K562 (cell line): ENCODE measurements at regions not wholly inside any gene's neighbourhood (a gene's known extent, or its start where the extent isn't known, plus 50 kb on each side); places are given as distances from the start of the nearest gene placed in this dataset.

Experiments used
- ATAC-seq: fragments of 200-7000 bp; cut with Tn5 transposase; 3 replicates; pipeline ENCODE4 v1.9.1; 2020; ENCODE audit warnings: moderate library complexity
- BruUV-seq: library from RNA; stranded (reverse); fragments of 400-500 nt; replicated peaks from 2 replicates; lab custom pipeline; 2021; lab: Mats Ljungman, UMichigan
- CTCF ChIA-PET: fragments of 300-600 bp; formaldehyde crosslinking; extraction: SDS; loops from one replicate; lab custom pipeline; 2021; ENCODE audit warnings: low intra/inter-chr PET ratio; lab: Yijun Ruan, JAX
- POLR2A ChIA-PET: fragments of 300-600, 350-650 bp; sonication (Branson Sonifier 250); formaldehyde crosslinking; extraction: SDS; loops from one replicate; lab custom pipeline; 2021; ENCODE audit warnings: antibody characterized with exemption, inconsistent platforms; lab: Yijun Ruan, JAX
- DNase-seq, 4 experiments: peaks; one replicate each; pipeline versions ENCODE4 v3.0.0 to v3.0.0-alpha.2; 2011 to 2018; ENCODE audit warnings: low spot score in 3 of 4, mixed read lengths in 3 of 4; ENCODE audit errors: extremely low read depth in 1 of 4
- FAIRE-seq: peaks from 2 replicates; lab custom pipeline; 2011; peaks lifted over from hg19 to GRCh38; lab: Jason Lieb, UNC
- H2AFZ ChIP-seq: 2 replicates; pipeline ENCODE4 v1.6.0; 2011; ENCODE audit warnings: low read depth, low read length, control low read depth, inconsistent platforms
- H3K27ac ChIP-seq: fragments of 200-600 bp; 3 replicates; pipeline ENCODE4 v1.8.0; 2011; ENCODE audit warnings: low read depth, mild to moderate bottlenecking, control low read depth, inconsistent platforms, low read length, moderate library complexity, mixed read lengths; ENCODE audit errors: extremely low read depth
- H3K27me3 ChIP-seq, 2 experiments: fragments of 300-600 bp in 1 of 2; 2 replicates in 1 of 2; 3 replicates in 1 of 2; pipeline versions ENCODE4 v1.6.0 to v1.8.0; 2011; ENCODE audit warnings: inconsistent platforms in 2 of 2, low read length in 2 of 2, mild to moderate bottlenecking in 1 of 2, mixed read lengths in 1 of 2, moderate library complexity in 1 of 2; ENCODE audit not compliant: control insufficient read depth in 2 of 2, insufficient read depth in 2 of 2
- H3K36me3 ChIP-seq: fragments of 300-600 bp; 3 replicates; pipeline ENCODE4 v1.8.0; 2011; ENCODE audit warnings: mild to moderate bottlenecking, low read length, inconsistent platforms; ENCODE audit not compliant: control insufficient read depth, insufficient read depth
- H3K4me1 ChIP-seq, 2 experiments: fragments of 200-600 bp in 1 of 2; replicated peaks in 1 of 2; 2 replicates in 1 of 2; 3 replicates in 1 of 2; pipeline versions ENCODE4 v1.5.1 to v1.8.0; 2011; ENCODE audit warnings: inconsistent platforms in 2 of 2, low read length in 2 of 2, mild to moderate bottlenecking in 1 of 2, mixed read lengths in 1 of 2, moderate library complexity in 1 of 2; ENCODE audit not compliant: control insufficient read depth in 2 of 2, insufficient read depth in 2 of 2
- H3K4me2 ChIP-seq: 2 replicates; pipeline ENCODE4 v1.6.1; 2011; ENCODE audit warnings: low read length, control low read depth, inconsistent platforms, mixed read lengths; ENCODE audit not compliant: insufficient read depth
- H3K4me3 ChIP-seq: fragments of 200-600 bp; sonication (generic), shearing (Covaris generic); 2 replicates; pipeline ENCODE4 v1.5.1; 2016; ENCODE audit warnings: control low read depth, inconsistent platforms
- H3K79me2 ChIP-seq: fragments of 200-600 bp; 3 replicates; pipeline ENCODE4 v1.8.0; 2011; ENCODE audit warnings: low read length, inconsistent platforms; ENCODE audit not compliant: control insufficient read depth, insufficient read depth
- H3K9ac ChIP-seq, 2 experiments: 2 replicates each; pipeline versions ENCODE4 v1.6.0 to v1.6.1; 2011; ENCODE audit warnings: low read depth in 2 of 2, low read length in 2 of 2, control low read depth in 1 of 2, inconsistent platforms in 1 of 2, mild to moderate bottlenecking in 1 of 2, mixed read lengths in 1 of 2; ENCODE audit not compliant: insufficient read depth in 1 of 2
- H3K9me1 ChIP-seq: one replicate; pipeline ENCODE4 v1.6.0; 2011; ENCODE audit warnings: inconsistent platforms, mild to moderate bottlenecking, low read length, moderate library complexity; ENCODE audit not compliant: control insufficient read depth, insufficient read depth
- H3K9me3 ChIP-seq: replicated peaks from 2 replicates; pipeline ENCODE4 v1.5.1; 2011; ENCODE audit warnings: low read depth, low read length, inconsistent platforms; ENCODE audit not compliant: control insufficient read depth, insufficient read depth
- H4K20me1 ChIP-seq: replicated peaks from 2 replicates; pipeline ENCODE4 v1.6.1; 2011; ENCODE audit warnings: low read length, inconsistent platforms, mixed read lengths; ENCODE audit not compliant: control insufficient read depth, insufficient read depth
- EHMT2 ChIP-seq: fragments of 450-650 bp; IDR thresholded peaks from 2 replicates; pipeline ENCODE4 v1.6.1; 2018; ENCODE audit warnings: antibody characterized with exemption
- HOXB6 ChIP-seq: fragments of 250-450 bp; sonication (Bioruptor Pico); IDR thresholded peaks from 2 replicates; pipeline ENCODE4 v1.5.1; 2022; ENCODE audit warnings: mild to moderate bottlenecking, borderline replicate concordance
- LEF1 ChIP-seq: fragments of 450-650 bp; IDR thresholded peaks from 2 replicates; pipeline ENCODE4 v1.6.1; 2016; ENCODE audit warnings: mild to moderate bottlenecking
- MIER1 ChIP-seq: fragments of 450-650 bp; IDR thresholded peaks from 2 replicates; pipeline ENCODE4 v1.6.1; 2016; ENCODE audit warnings: antibody characterized with exemption, mild to moderate bottlenecking, low read depth
- PTBP1 ChIP-seq: fragments of 200-400 bp; formaldehyde crosslinking; IDR thresholded peaks from 2 replicates; pipeline ENCODE4 v1.6.1; 2017; ENCODE audit warnings: low read depth, low read length
- PTTG1 ChIP-seq: fragments of 450-650 bp; IDR thresholded peaks from 2 replicates; pipeline ENCODE4 v1.6.1; 2016; ENCODE audit warnings: low read depth, mild to moderate bottlenecking, missing genetic modification characterization, missing compliant biosample characterization
- PURB ChIP-seq: sonication (generic); formaldehyde crosslinking; IDR thresholded peaks from 2 replicates; pipeline ENCODE4 v1.9.0; 2021; ENCODE audit warnings: low read depth, mild to moderate bottlenecking, missing genetic modification reagents
- RFX5 ChIP-seq: IDR thresholded peaks from 2 replicates; pipeline ENCODE4 v1.6.1; 2011; ENCODE audit warnings: low read depth, mild to moderate bottlenecking, improper control_type of control experiment, low read length
- SMAD2 ChIP-seq: fragments of 150-350 bp; IDR thresholded peaks from 2 replicates; pipeline ENCODE4 v1.6.1; 2014; ENCODE audit warnings: low read depth, mild to moderate bottlenecking, low read length
- ZNF146 ChIP-seq: IDR thresholded peaks from one replicate; pipeline ENCODE4 v1.6.1; 2018; ENCODE audit warnings: missing compliant biosample characterization; ENCODE audit not compliant: unreplicated experiment
- ZNF384 ChIP-seq: IDR thresholded peaks from 2 replicates; pipeline ENCODE4 v1.6.1; 2012; ENCODE audit warnings: low read depth, low read length, improper control_type of control experiment
- ZNF696 ChIP-seq: fragments of 250-450 bp; sonication (Bioruptor Pico); conservative IDR thresholded peaks from 2 replicates; pipeline ENCODE4 v1.4.0; 2020; ENCODE audit warnings: mild to moderate bottlenecking, moderate library complexity
- in situ Hi-C: fragments of 300-500 bp; cut with MboI; formaldehyde crosslinking; loops from 4 replicates; pipeline ENCODE4 v1.15.0; 2018; ENCODE audit warnings: inconsistent platforms, mixed read lengths
- intact Hi-C: fragments of 100-400 bp; cut with micrococcal nuclease; formaldehyde crosslinking; loops from 2 replicates; pipeline ENCODE4 v1.14.2; 2022
- TF ChIP-seq, protein P1 (sequence below): fragments of 250-450 bp; sonication (Bioruptor Pico); IDR thresholded peaks from 2 replicates; pipeline ENCODE4 v1.5.0; 2022; ENCODE audit warnings: mild to moderate bottlenecking
- TF ChIP-seq, protein P2 (sequence below): IDR thresholded peaks from 3 replicates; pipeline ENCODE4 v1.6.1; 2011; ENCODE audit warnings: borderline replicate concordance, mild to moderate bottlenecking, moderate library complexity; ENCODE audit not compliant: insufficient read length; ENCODE audit errors: extremely low read depth

GRCh38 chr5:125794922-125795321 is 628.3 kb upstream of the GRAMD2B start:
- intact Hi-C loops (no loop called here), in situ Hi-C loops (no loop called here)
- H3K4me3 ChIP-seq, result no peak overlapping the region
- H3K9me1 ChIP-seq, result no peaks in the 10 kb centered on the region
- TF ChIP-seq PURB, result no peak
- no peak for TF ChIP-seq ZNF146 (CRISPR knock-in tag)
- no peak for TF ChIP-seq ZNF696 (CRISPR knock-in tag)
- TF ChIP-seq, protein P1, sequence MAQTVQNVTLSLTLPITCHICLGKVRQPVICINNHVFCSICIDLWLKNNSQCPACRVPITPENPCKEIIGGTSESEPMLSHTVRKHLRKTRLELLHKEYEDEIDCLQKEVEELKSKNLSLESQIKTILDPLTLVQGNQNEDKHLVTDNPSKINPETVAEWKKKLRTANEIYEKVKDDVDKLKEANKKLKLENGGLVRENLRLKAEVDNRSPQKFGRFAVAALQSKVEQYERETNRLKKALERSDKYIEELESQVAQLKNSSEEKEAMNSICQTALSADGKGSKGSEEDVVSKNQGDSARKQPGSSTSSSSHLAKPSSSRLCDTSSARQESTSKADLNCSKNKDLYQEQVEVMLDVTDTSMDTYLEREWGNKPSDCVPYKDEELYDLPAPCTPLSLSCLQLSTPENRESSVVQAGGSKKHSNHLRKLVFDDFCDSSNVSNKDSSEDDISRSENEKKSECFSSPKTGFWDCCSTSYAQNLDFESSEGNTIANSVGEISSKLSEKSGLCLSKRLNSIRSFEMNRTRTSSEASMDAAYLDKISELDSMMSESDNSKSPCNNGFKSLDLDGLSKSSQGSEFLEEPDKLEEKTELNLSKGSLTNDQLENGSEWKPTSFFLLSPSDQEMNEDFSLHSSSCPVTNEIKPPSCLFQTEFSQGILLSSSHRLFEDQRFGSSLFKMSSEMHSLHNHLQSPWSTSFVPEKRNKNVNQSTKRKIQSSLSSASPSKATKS (CRISPR knock-in tag), result no peak
- ChIA-PET CTCF (no interaction called here), POLR2A (no interaction called here)
- no peak overlapping the region for H3K9ac ChIP-seq
- H3K9me3 ChIP-seq, result no peaks in the 10 kb centered on the region
- H3K4me2 ChIP-seq, result no peak overlapping the region
- H2AFZ ChIP-seq, result no peak overlapping the region
- H3K36me3 ChIP-seq, result no peaks in the 10 kb centered on the region
- H3K4me1 ChIP-seq, result no peaks in the 10 kb centered on the region
- H3K79me2 ChIP-seq, result no peaks in the 10 kb centered on the region
- DNase-seq (no peak), ATAC-seq (no peak), FAIRE-seq (no peak)
- no peaks in the 10 kb centered on the region for H4K20me1 ChIP-seq
- H3K27me3 ChIP-seq, result no peaks in the 10 kb centered on the region
- no peak overlapping the region for H3K27ac ChIP-seq
- BruUV-seq, result no TSS peak

DNA sequence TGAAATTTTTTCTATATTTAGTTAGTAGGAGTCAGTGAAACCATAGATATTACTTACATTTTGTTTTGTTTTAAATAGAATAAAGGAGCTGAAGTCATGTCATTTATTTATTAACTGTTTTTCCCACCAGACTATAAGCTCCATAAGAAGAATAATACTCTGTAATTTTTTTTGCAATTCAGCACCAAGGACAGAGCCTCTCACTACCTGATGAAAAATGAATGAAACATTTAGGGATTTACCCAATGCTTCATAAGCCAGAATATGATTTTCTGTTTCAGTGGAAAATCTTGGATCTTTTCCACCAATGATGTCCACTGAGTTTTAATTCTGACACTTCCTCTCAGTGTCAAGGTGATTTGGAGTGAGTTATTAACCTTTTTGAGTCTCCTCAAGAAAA is 624.9 kb upstream of the GRAMD2B start:
- in situ Hi-C loops, result no loop called here
- no peak overlapping the region for H2AFZ ChIP-seq
- FAIRE-seq, result no peak
- CTCF ChIA-PET, result no interaction called here
- no peak overlapping the region for H3K27ac ChIP-seq
- no peak overlapping the region for H3K9ac ChIP-seq
- H3K36me3 ChIP-seq, result no peaks in the 10 kb centered on the region
- no peaks in the 10 kb centered on the region for H3K9me3 ChIP-seq
- intact Hi-C loops, result no loop called here
- H3K4me3 ChIP-seq, result no peak overlapping the region
- H3K27me3 ChIP-seq, result no peaks in the 10 kb centered on the region
- no peaks in the 10 kb centered on the region for H4K20me1 ChIP-seq
- no peak overlapping the region for H3K4me2 ChIP-seq
- no peaks in the 10 kb centered on the region for H3K9me1 ChIP-seq
- no TSS peak for BruUV-seq
- POLR2A ChIA-PET, result no interaction called here
- peak in 1 of 4 experiments; percentile 4 for DNase-seq
- no peaks in the 10 kb centered on the region for H3K79me2 ChIP-seq
- no peak for ATAC-seq
- H3K4me1 ChIP-seq, result no peaks in the 10 kb centered on the region
- TF ChIP-seq, protein P2, sequence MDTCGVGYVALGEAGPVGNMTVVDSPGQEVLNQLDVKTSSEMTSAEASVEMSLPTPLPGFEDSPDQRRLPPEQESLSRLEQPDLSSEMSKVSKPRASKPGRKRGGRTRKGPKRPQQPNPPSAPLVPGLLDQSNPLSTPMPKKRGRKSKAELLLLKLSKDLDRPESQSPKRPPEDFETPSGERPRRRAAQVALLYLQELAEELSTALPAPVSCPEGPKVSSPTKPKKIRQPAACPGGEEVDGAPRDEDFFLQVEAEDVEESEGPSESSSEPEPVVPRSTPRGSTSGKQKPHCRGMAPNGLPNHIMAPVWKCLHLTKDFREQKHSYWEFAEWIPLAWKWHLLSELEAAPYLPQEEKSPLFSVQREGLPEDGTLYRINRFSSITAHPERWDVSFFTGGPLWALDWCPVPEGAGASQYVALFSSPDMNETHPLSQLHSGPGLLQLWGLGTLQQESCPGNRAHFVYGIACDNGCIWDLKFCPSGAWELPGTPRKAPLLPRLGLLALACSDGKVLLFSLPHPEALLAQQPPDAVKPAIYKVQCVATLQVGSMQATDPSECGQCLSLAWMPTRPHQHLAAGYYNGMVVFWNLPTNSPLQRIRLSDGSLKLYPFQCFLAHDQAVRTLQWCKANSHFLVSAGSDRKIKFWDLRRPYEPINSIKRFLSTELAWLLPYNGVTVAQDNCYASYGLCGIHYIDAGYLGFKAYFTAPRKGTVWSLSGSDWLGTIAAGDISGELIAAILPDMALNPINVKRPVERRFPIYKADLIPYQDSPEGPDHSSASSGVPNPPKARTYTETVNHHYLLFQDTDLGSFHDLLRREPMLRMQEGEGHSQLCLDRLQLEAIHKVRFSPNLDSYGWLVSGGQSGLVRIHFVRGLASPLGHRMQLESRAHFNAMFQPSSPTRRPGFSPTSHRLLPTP, result no peak
- no peak for TF ChIP-seq LEF1
- peak; percentile 47; the same call in 1 of the 2 replicates for TF ChIP-seq EHMT2
- TF ChIP-seq PTBP1, result no peak
- TF ChIP-seq PTTG1 (tag), result no peak
- no peak for TF ChIP-seq RFX5
- TF ChIP-seq ZNF384, result peak; percentile 17; the same call in 1 of the 2 replicates
- no peak for TF ChIP-seq HOXB6
- TF ChIP-seq MIER1, result 0 out of 2 replicates have a peak, but pooled peaks have one; percentile 31
- no peak for TF ChIP-seq SMAD2
